ENCODE measurements at regions not wholly inside any gene's neighbourhood (a gene's known extent, or its start where the extent isn't known, plus 50 kb on each side); places are given as distances from the start of the nearest gene placed in this dataset.

GRCh38 chr10:84588971-84589370 lies 260.6 kb downstream of the CCSER2 start:
- intact Hi-C loops (cut with micrococcal nuclease) (no loop called here), in situ Hi-C loops (cut with MboI) (no loop called here)
- ATAC-seq (no peak), DNase-seq (ENCODE audit: extremely low read depth in 1 of 4, low spot score in 3 of 4) (no peak), FAIRE-seq (no peak)
- peaks cover 2 to 13% of the 10 kb centered on the region in 2 experiments; a peak in 3 of 5 replicates for H3K27me3 ChIP-seq (ENCODE audit: control insufficient read depth in 2 of 2, insufficient read depth in 2 of 2, low read length in 2 of 2)
- no peak overlapping the region for H3K4me3 ChIP-seq
- H4K20me1 ChIP-seq (replicated peaks; ENCODE audit: control insufficient read depth, insufficient read depth, low read length): no peaks in the 10 kb centered on the region
- H3K9me1 ChIP-seq (ENCODE audit: control insufficient read depth, insufficient read depth, low read length): no peaks in the 10 kb centered on the region
- no peak overlapping the region for H2AFZ ChIP-seq (ENCODE audit: low read depth, low read length)
- TF ChIP-seq PHTF2 (CRISPR knock-in tag; IDR thresholded peaks at IDR 0.05): no peak
- peak; percentile 59 for TF ChIP-seq NFIC (IDR thresholded peaks at IDR 0.05)
- H3K79me2 ChIP-seq (ENCODE audit: control insufficient read depth, insufficient read depth, low read length): no peaks in the 10 kb centered on the region
- H3K4me2 ChIP-seq (ENCODE audit: insufficient read depth, low read length): no peak overlapping the region
- 0% methylated on average over 2 of the region's 2 CpGs for WGBS (ENCODE audit: insufficient coverage, low coverage, missing lambda C conversion rate)
- H3K9me3 ChIP-seq (replicated peaks; ENCODE audit: control insufficient read depth, insufficient read depth, low read depth, low read length): no peaks in the 10 kb centered on the region
- POLR2A ChIA-PET: no interaction called here
- CTCF ChIA-PET (ENCODE audit: low intra/inter-chr PET ratio): no interaction called here
- no peaks in the 10 kb centered on the region for H3K36me3 ChIP-seq (ENCODE audit: control insufficient read depth, insufficient read depth, low read length)
- H3K9ac ChIP-seq (ENCODE audit: insufficient read depth in 1 of 2, low read depth in 2 of 2, low read length in 2 of 2): no peak overlapping the region
- no peaks in the 10 kb centered on the region for H3K4me1 ChIP-seq (replicated peaks in 1 of 2; ENCODE audit: control insufficient read depth in 2 of 2, insufficient read depth in 2 of 2, low read length in 2 of 2)
- BruUV-seq (replicated peaks): no TSS peak
- no peak overlapping the region for H3K27ac ChIP-seq (ENCODE audit: extremely low read depth, low read depth, low read length)

DNA sequence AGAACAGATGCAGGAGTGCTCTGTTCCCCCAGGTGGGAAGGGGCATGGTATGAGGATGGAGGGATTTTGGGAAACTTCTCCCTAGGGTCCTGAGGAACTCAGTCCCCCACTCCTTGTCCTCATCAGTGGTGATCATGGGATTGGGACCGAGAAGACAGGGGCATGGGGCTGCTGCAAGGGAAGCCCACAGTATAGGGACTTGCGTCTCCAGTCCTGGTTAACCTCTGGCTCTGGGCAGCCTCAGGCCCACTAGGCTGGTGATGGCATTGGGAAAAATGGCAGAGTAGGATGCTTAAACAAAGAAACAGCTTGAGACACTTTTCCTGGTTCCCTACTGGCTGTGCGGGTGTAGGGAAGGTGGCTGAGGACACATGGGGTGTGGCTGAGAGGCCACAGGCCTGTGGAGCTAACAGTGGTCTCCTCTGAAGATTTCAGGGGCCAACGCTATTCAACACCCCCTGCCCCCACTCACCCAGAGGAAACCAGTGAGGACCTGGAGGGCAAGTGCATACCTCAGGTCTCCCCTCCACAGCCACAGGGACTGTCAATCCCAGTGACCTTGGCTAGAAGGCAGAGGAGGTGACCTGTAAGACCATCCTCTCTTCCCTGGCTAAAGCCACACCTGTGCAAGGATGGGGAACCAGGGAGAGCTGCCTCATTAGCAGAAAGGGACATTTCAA lies 261.3 kb downstream of the CCSER2 start:
- intact Hi-C loops (cut with micrococcal nuclease): no loop called here
- peaks cover 2 to 18% of the 10 kb centered on the region in 2 experiments; a peak in 3 of 5 replicates for H3K27me3 ChIP-seq (ENCODE audit: control insufficient read depth in 2 of 2, insufficient read depth in 2 of 2, low read length in 2 of 2)
- no peak overlapping the region for H3K9ac ChIP-seq (ENCODE audit: insufficient read depth in 1 of 2, low read depth in 2 of 2, low read length in 2 of 2)
- H3K9me1 ChIP-seq (ENCODE audit: control insufficient read depth, insufficient read depth, low read length): no peaks in the 10 kb centered on the region
- 0% methylated on average over 4 of the region's 4 CpGs for WGBS (ENCODE audit: insufficient coverage, low coverage, missing lambda C conversion rate)
- FAIRE-seq: no peak
- no peaks in the 10 kb centered on the region for H4K20me1 ChIP-seq (replicated peaks; ENCODE audit: control insufficient read depth, insufficient read depth, low read length)
- POLR2A ChIA-PET: interaction anchor here (0.7 kb wide), 1 partner anchor 500 kb away, joined by 3 read pairs; no protein-coding TSS in a partner anchor
- H3K79me2 ChIP-seq (ENCODE audit: control insufficient read depth, insufficient read depth, low read length): no peaks in the 10 kb centered on the region
- H3K4me2 ChIP-seq (ENCODE audit: insufficient read depth, low read length): no peak overlapping the region
- H3K27ac ChIP-seq (ENCODE audit: extremely low read depth, low read depth, low read length): no peak overlapping the region
- no peak overlapping the region for H2AFZ ChIP-seq (ENCODE audit: low read depth, low read length)
- ATAC-seq: no peak; the same call in 2 of the 3 replicates
- H3K4me1 ChIP-seq (replicated peaks in 1 of 2; ENCODE audit: control insufficient read depth in 2 of 2, insufficient read depth in 2 of 2, low read length in 2 of 2): no peaks in the 10 kb centered on the region
- no peak overlapping the region for H3K4me3 ChIP-seq
- in situ Hi-C loops (cut with MboI): no loop called here
- no peaks in the 10 kb centered on the region for H3K36me3 ChIP-seq (ENCODE audit: control insufficient read depth, insufficient read depth, low read length)
- no TSS peak for BruUV-seq (replicated peaks)
- DNase-seq (ENCODE audit: extremely low read depth in 1 of 4, low spot score in 3 of 4): no peak
- H3K9me3 ChIP-seq (replicated peaks; ENCODE audit: control insufficient read depth, insufficient read depth, low read depth, low read length): no peaks in the 10 kb centered on the region
- CTCF ChIA-PET (ENCODE audit: low intra/inter-chr PET ratio): no interaction called here
- TF ChIP-seq JUNB (CRISPR knock-in tag; conservative IDR thresholded peaks at IDR 0.05) (no peak), TAF1 (IDR thresholded peaks at IDR 0.05; ENCODE audit: control insufficient read depth, extremely low read depth, insufficient read depth, low read length, severe bottlenecking) (no peak), FOXA1 (IDR thresholded peaks at IDR 0.05; ENCODE audit: borderline replicate concordance) (no peak), RHOXF2B (CRISPR knock-in tag; conservative IDR thresholded peaks at IDR 0.05) (no peak), PML (IDR thresholded peaks at IDR 0.05; ENCODE audit: low read length) (no peak), RBM39 (optimal IDR thresholded peaks at IDR 0.05; ENCODE audit: low read depth, low read length) (no peak), NR1H2 (CRISPR knock-in tag; IDR thresholded peaks at IDR 0.05) (no peak), CHD1 (IDR thresholded peaks at IDR 0.05; ENCODE audit: low read length) (no peak), ZNF133 (CRISPR knock-in tag; IDR thresholded peaks at IDR 0.05) (no peak), SMC3 (conservative IDR thresholded peaks at IDR 0.05; ENCODE audit: insufficient read depth, low read depth, low read length) (no peak)
- TF ChIP-seq, protein P1, sequence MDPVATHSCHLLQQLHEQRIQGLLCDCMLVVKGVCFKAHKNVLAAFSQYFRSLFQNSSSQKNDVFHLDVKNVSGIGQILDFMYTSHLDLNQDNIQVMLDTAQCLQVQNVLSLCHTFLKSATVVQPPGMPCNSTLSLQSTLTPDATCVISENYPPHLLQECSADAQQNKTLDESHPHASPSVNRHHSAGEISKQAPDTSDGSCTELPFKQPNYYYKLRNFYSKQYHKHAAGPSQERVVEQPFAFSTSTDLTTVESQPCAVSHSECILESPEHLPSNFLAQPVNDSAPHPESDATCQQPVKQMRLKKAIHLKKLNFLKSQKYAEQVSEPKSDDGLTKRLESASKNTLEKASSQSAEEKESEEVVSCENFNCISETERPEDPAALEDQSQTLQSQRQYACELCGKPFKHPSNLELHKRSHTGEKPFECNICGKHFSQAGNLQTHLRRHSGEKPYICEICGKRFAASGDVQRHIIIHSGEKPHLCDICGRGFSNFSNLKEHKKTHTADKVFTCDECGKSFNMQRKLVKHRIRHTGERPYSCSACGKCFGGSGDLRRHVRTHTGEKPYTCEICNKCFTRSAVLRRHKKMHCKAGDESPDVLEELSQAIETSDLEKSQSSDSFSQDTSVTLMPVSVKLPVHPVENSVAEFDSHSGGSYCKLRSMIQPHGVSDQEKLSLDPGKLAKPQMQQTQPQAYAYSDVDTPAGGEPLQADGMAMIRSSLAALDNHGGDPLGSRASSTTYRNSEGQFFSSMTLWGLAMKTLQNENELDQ (CRISPR knock-in tag; IDR thresholded peaks at IDR 0.05; ENCODE audit: borderline replicate concordance): no peak

Data from K562 (cell line).